OCI-LY7 (cell line): ENCODE measurements at regions not wholly inside any gene's neighbourhood (a gene's known extent, or its start where the extent isn't known, plus 50 kb on each side); places are given as distances from the start of the nearest gene placed in this dataset.

ENCODE experiments used
- BruUV-seq: library from RNA; stranded (reverse); fragments of 400-500 nt; replicated peaks from 2 replicates; lab custom pipeline; 2021; lab: Mats Ljungman, UMichigan
- CTCF ChIA-PET: fragments of 300-600 bp; sonication (Branson Sonifier 250); formaldehyde crosslinking; loops from one replicate; lab custom pipeline; 2022; ENCODE audit warnings: antibody characterized with exemption; ENCODE audit not compliant: unreplicated experiment; lab: Charles Lee
- POLR2A ChIA-PET: fragments of 300-600 bp; sonication (Branson Sonifier 250); formaldehyde crosslinking; loops from one replicate; lab custom pipeline; 2022; ENCODE audit warnings: antibody characterized with exemption; lab: Charles Lee
- DNase-seq: peaks from one replicate; pipeline ENCODE4 v3.0.0-alpha.2; 2015; ENCODE audit warnings: low spot score
- H2AFZ ChIP-seq: fragments of 200-600 bp; sonication (generic), shearing (Covaris generic); 2 replicates; pipeline ENCODE4 v1.6.1; 2014; ENCODE audit warnings: mild to moderate bottlenecking, antibody characterized with exemption, low read length, moderate library complexity
- H3K27ac ChIP-seq: fragments of 200-600 bp; sonication (generic); 2 replicates; pipeline ENCODE4 v1.5.1; 2014; ENCODE audit warnings: mixed run types, low read depth, mild to moderate bottlenecking, moderate library complexity, low read length, inconsistent platforms; ENCODE audit not compliant: poor library complexity, severe bottlenecking
- H3K36me3 ChIP-seq: fragments of 200-600 bp; sonication (generic); 2 replicates; pipeline ENCODE4 v1.6.1; 2014; ENCODE audit warnings: mild to moderate bottlenecking, antibody characterized with exemption, low read length, moderate library complexity, mixed read lengths; ENCODE audit not compliant: insufficient read depth
- H3K4me1 ChIP-seq: fragments of 200-600 bp; sonication (generic); 2 replicates; pipeline ENCODE4 v1.5.1; 2014; ENCODE audit warnings: mild to moderate bottlenecking, low read length; ENCODE audit not compliant: insufficient read depth, poor library complexity, severe bottlenecking
- H3K4me2 ChIP-seq: fragments of 200-600 bp; sonication (generic); 2 replicates; pipeline ENCODE4 v1.6.1; 2014; ENCODE audit warnings: mild to moderate bottlenecking, low read length
- H3K4me3 ChIP-seq: fragments of 200-600 bp; sonication (generic); 2 replicates; pipeline ENCODE4 v1.5.1; 2014; ENCODE audit warnings: mild to moderate bottlenecking, low read depth, low read length; ENCODE audit not compliant: poor library complexity, severe bottlenecking
- H3K79me2 ChIP-seq: fragments of 200-600 bp; sonication (generic); 2 replicates; pipeline ENCODE4 v1.6.1; 2016; ENCODE audit warnings: low read depth, mild to moderate bottlenecking, low read length, moderate library complexity, mixed read lengths; ENCODE audit not compliant: insufficient read depth
- H3K9me2 ChIP-seq: fragments of 200-600 bp; sonication (generic); 2 replicates; pipeline ENCODE4 v1.6.1; 2016; ENCODE audit warnings: mild to moderate bottlenecking, low read length, mixed read lengths; ENCODE audit not compliant: insufficient read depth
- H3K9me3 ChIP-seq: fragments of 200-600 bp; sonication (generic); 2 replicates; pipeline ENCODE4 v1.6.1; 2014; ENCODE audit warnings: mild to moderate bottlenecking, mixed run types, low read length, mixed read lengths
- H4K20me1 ChIP-seq: fragments of 200-600 bp; sonication (generic); 2 replicates; pipeline ENCODE4 v1.6.1; 2014; ENCODE audit warnings: mild to moderate bottlenecking, antibody characterized with exemption, low read length, moderate library complexity, mixed read lengths; ENCODE audit not compliant: insufficient read depth
- EZH2phosphoT487 ChIP-seq: fragments of 200-600 bp; sonication (generic); IDR thresholded peaks from 2 replicates; pipeline ENCODE4 v1.6.1; 2018; ENCODE audit warnings: low read depth, borderline replicate concordance, mild to moderate bottlenecking, mixed run types, antibody characterized with exemption, low read length, moderate library complexity, mixed read lengths
- intact Hi-C: fragments of 100-400 bp; cut with micrococcal nuclease; formaldehyde crosslinking; loops from one replicate; pipeline ENCODE4 v1.10.0; 2022; ENCODE audit not compliant: unreplicated experiment
- TF ChIP-seq, protein P1 (sequence below): fragments of 200-600 bp; sonication (generic); conservative IDR thresholded peaks from 2 replicates; pipeline ENCODE4 v1.5.1; 2014; ENCODE audit warnings: mild to moderate bottlenecking, antibody characterized with exemption, low read length, moderate library complexity, mixed read lengths

DNA sequence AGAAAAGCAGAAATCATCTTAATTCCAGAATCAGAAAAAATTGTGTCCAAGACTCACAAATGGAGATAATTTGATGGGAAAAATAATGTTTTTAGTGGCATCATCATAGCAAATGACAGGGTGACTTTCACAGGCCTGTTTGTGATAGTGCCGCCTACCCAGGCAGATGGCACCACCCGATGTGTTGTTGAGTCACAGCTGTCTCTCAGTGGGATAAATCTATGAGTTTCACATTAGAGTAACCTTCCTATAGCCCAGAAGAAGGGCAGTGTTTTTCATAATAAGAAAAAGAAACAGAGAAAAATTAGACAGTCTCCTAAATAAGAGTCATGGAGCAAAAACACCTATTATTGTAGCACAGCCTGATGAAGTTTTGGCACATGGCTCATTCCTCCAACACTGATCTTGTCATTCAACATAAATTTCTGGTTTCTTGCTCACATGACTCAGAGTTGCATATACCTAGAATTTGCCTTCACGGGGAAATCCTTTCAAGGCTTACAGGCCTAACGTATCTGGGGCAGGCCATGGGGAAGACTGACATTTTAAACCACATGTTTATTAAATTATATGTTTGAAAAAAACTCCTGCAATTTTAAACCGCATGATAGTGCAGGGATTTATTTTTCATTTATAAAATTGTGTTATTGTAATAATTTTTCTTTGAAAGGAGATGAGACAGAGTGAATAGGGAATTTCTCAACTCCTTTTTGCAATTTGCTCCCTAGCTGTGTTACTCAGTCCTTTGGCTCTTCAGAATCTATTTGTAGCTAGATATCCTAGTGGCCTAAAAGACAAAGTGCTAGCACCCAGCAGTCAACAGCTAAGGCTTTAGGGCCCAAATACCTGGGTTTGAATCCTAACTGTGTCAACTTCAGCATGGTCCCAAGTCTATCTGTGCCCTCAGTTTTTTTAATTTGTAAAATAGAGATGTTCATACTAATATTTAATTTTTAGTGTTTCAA lies 393.7 kb downstream of the NDFIP2 start:
- H3K36me3 ChIP-seq = no peaks in the 10 kb centered on the region
- ChIA-PET POLR2A (interaction anchor here (0.6 kb wide), 1 partner anchor 96 kb away, joined by 3 read pairs; no protein-coding TSS in a partner anchor), CTCF (no interaction called here)
- H3K4me3 ChIP-seq = no peak overlapping the region
- intact Hi-C loops = no loop called here
- no TSS peak for BruUV-seq
- H3K79me2 ChIP-seq = no peaks in the 10 kb centered on the region
- no peaks in the 10 kb centered on the region for H3K4me1 ChIP-seq
- H2AFZ ChIP-seq = no peak overlapping the region
- H3K9me3 ChIP-seq = no peaks in the 10 kb centered on the region
- H3K27ac ChIP-seq = no peak overlapping the region
- 0 out of 2 replicates have a peak, but pooled peaks cover 3% of the 10 kb centered on the region for H3K9me2 ChIP-seq
- H3K4me2 ChIP-seq = no peak overlapping the region
- TF ChIP-seq, protein P1, sequence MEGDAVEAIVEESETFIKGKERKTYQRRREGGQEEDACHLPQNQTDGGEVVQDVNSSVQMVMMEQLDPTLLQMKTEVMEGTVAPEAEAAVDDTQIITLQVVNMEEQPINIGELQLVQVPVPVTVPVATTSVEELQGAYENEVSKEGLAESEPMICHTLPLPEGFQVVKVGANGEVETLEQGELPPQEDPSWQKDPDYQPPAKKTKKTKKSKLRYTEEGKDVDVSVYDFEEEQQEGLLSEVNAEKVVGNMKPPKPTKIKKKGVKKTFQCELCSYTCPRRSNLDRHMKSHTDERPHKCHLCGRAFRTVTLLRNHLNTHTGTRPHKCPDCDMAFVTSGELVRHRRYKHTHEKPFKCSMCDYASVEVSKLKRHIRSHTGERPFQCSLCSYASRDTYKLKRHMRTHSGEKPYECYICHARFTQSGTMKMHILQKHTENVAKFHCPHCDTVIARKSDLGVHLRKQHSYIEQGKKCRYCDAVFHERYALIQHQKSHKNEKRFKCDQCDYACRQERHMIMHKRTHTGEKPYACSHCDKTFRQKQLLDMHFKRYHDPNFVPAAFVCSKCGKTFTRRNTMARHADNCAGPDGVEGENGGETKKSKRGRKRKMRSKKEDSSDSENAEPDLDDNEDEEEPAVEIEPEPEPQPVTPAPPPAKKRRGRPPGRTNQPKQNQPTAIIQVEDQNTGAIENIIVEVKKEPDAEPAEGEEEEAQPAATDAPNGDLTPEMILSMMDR = no peak
- no peak for TF ChIP-seq EZH2phosphoT487
- DNase-seq = no peak
- H4K20me1 ChIP-seq = no peaks in the 10 kb centered on the region

DNA sequence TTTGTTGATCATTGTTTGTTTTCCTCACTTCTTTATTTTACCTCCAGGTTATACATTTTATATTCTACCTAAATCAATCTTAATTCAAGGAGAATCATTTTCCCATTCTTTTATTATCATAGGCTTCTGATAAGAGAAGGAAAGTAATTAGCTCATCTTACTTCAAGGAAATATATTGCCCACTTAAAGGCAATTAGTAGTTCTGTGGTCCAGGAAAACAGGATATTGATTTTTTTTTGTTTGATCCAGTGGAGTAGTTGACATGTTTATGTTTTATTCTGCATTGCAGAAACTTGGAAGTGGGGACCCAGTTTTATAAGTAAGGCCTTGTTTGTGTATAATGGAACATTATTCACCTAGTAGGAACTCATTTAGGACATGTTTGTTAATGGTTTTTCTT lies 390.6 kb downstream of the NDFIP2 start:
- POLR2A ChIA-PET = interaction anchor here (1.1 kb wide), 1 partner anchor 17 kb away, joined by 3 read pairs; no protein-coding TSS in a partner anchor
- Histone ChIP-seq H3K27ac (no peak overlapping the region), H3K79me2 (no peaks in the 10 kb centered on the region), H4K20me1 (no peaks in the 10 kb centered on the region), H3K9me2 (no peaks in the 10 kb centered on the region), H3K4me2 (no peak overlapping the region), H3K4me3 (no peak overlapping the region), H3K9me3 (no peaks in the 10 kb centered on the region), H3K36me3 (no peaks in the 10 kb centered on the region), H3K4me1 (no peaks in the 10 kb centered on the region), H2AFZ (no peak overlapping the region)
- CTCF ChIA-PET = no interaction called here
- intact Hi-C loops = no loop called here
- no TSS peak for BruUV-seq
- DNase-seq = no peak
- TF ChIP-seq EZH2phosphoT487 = no peak
- TF ChIP-seq, protein P1 = no peak

DNA sequence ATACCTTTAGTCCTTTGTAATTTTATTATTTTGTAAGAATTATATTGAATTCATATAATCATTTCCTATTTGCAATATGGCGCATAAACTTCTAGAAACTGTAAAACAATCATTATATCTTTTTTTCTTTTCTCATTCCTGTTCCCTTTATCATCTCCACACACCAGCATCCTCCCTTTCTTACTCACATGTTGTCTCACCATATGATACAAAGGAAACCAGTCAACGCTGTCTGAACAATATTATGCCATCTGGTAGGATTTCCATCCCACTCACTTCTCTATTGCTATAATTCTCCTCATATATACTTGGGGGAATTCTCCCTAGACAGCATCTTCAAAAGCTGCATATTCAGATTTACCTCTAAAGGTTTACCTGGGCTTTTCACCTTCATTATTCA lies 389.8 kb downstream of the NDFIP2 start:
- CTCF ChIA-PET = no interaction called here
- Histone ChIP-seq H3K4me1 (no peaks in the 10 kb centered on the region), H3K9me3 (no peaks in the 10 kb centered on the region), H3K36me3 (no peaks in the 10 kb centered on the region), H3K27ac (no peak overlapping the region), H4K20me1 (no peaks in the 10 kb centered on the region), H3K4me3 (no peak overlapping the region), H3K4me2 (no peak overlapping the region), H2AFZ (no peak overlapping the region), H3K79me2 (no peaks in the 10 kb centered on the region), H3K9me2 (no peaks in the 10 kb centered on the region)
- intact Hi-C loops = no loop called here
- POLR2A ChIA-PET = no interaction called here
- no TSS peak for BruUV-seq
- DNase-seq = no peak
- TF ChIP-seq EZH2phosphoT487 = no peak
- TF ChIP-seq, protein P1 = no peak
